KBM-7 (cell line): ENCODE measurements at regions not wholly inside any gene's neighbourhood (a gene's known extent, or its start where the extent isn't known, plus 50 kb on each side); places are given as distances from the start of the nearest gene placed in this dataset.

Experiments
- DNase-seq: peaks from one replicate; pipeline ENCODE4 v3.0.0-alpha.2; 2015
- in situ Hi-C: fragments of 300-500 bp; cut with MboI; formaldehyde crosslinking; loops from 2 replicates; pipeline ENCODE4 v1.14.3; 2020; ENCODE audit warnings: low sequenced_read_pairs, low pct_unique_long_range_greater_than_20kb, mixed read lengths

DNA sequence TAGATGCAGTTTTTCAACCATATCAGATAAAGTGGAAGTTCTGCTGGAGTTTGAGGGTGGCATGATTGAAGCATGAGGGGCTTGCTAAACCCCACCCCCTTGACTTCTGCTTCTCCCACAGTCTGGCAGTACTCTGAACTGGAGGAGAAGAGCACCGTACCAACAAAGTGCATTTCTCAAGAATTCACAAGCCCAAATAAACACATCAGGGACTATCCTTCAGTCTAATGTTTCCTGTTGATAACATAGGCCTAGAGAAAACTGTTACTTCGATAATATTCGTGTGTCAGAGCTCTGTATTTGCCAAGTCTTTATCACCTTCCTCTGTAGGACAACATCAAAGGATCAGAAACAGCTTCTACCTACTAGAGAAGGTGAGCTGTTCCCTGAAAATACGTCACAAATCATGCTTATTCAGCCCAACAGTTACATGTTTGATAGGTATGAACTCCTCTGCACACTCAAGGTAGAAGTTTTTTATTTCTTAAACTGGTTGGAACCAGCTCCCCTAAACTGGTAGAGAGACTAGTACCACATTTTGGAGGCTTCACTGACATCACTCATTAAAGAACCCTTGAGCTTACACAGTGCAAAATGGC lies 117.8 kb upstream of the PRNP start:
- no peak for DNase-seq
- in situ Hi-C loops, result no loop called here

- in situ Hi-C loops, result no loop called here
- DNase-seq, result peak; percentile 21
Observed at GRCh38 chr20:4567170-4567569, 119.1 kb upstream of the PRNP start.

GRCh38 chr20:4563534-4563933 lies 122.7 kb upstream of the PRNP start:
- in situ Hi-C loops, result no loop called here
- DNase-seq, result peak; percentile 35

GRCh38 chr20:4563031-4563430 lies 123.2 kb upstream of the PRNP start:
- no peak for DNase-seq
- in situ Hi-C loops, result no loop called here

DNA sequence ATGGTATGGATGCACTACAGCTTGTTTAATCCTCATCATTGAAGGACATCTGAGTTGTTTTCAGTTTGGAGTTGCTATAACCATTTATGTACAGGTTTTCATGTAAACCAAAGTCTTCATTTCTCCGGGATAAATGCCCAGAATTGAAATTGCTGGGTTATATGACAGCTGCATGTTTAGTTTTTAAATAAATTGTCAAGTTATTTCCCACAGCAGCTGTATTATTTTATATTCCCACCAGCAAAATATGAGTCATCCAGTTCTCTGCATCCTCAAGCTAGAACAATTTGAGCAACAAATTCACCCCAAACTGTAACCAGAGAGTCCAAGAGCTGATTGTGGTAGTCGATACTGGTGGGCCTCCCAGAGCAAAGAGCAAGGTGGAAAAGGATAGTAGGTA lies 125.6 kb upstream of the PRNP start:
- no peak for DNase-seq
- in situ Hi-C loops, result no loop called here

DNA sequence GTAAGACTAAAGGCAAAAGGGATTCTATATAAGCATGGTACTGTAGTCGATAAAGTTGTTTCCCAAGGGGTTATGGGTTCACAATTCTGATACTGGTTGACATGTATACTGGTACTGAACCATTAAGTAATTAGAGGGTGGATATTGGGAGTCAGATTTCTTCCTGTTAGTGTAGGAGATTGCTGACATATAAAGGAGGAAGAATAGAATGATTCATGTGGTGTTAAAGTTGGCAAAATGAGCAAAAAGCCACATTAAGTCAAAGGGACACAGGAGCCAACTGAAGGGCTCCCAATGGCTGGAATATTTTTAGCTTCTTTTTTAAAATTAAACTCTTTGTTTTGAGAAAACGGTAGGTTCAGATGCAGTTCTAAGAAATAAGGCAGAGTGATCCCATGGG lies 126.3 kb upstream of the PRNP start:
- in situ Hi-C loops, result no loop called here
- no peak for DNase-seq

DNA sequence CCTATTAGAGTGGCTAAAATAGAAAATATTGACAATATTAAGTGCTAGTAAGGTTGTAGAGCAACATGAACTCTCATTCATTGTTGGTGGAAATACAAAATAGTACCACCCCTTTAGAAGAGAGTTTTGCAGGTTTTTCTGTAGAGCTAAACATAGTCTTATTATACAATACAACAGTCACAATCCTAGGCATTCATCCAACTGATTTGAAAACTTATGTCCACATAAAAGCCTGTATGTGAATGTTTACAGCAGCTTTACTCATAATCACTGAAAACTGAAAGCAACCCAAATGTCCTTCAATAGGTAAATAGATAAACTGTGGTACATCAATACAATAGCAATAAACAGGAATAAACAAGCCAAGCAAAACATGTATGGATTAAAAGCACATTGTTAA lies 127.2 kb upstream of the PRNP start:
- DNase-seq, result no peak
- in situ Hi-C loops, result no loop called here

- in situ Hi-C loops, result no loop called here
- DNase-seq, result no peak
Observed at GRCh38 chr20:4556781-4557180, 129.5 kb upstream of the PRNP start.

DNA sequence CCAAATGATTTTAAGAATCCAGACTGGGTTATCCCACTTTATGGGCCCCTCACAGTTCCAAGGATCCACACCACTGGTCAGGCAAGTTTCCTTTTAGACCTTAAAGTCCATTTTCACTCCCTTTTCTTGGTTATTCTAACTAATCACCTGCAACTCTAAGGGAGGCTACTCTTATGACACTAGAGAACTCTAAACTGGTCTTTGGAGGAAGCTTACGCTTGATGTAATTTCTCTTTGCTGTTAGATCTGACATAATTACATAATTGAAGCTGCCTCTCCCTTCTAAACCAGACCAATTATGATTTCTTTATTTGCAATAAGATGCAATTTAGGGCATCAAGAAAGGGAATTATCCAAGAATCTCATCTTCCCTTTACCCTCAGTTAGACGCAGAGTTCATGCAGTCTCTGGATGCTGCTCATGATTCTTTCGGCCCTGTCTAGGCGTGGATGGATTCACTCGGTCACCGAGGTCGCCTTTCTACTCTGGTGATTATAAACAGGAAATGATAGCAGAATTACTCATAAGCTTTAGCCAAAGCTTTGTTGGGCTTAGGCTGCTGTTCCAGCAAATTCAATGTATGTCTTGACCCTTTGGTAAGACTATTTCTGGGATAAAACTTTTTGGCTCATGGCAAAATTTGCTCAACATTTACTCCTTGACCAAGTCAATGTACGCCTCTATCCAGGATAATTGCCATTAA lies 130.9 kb upstream of the PRNP start:
- in situ Hi-C loops, result no loop called here
- no peak for DNase-seq

- in situ Hi-C loops, result no loop called here
- no peak for DNase-seq
Observed at GRCh38 chr20:4554346-4554745, 131.9 kb upstream of the PRNP start.

DNA sequence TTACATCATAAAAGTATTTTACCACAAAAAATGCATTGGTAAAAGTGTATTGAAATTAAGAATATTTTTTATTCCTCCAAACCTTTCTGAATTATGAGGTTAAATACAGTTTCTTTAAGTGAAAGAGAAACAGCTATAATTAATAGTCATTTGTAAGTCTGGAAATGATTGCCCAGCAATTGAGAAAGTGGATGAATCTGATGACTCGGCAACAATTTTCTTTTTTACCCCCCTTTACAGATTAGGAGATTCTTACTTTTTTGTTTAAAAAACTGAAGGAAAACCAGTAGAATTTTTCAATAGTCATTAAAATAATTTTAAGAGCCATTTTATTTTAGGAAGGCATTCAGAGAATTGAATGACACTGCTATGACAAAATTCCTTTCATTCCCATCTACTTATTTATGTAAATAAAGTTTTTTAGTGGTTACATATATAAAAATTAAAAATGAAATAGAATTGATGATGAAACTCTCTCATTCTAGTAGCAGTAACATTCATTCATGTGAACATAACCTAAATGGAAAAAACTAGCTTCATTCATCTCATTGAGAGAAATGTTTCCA lies 134.1 kb upstream of the PRNP start:
- no peak for DNase-seq
- in situ Hi-C loops, result no loop called here

DNA sequence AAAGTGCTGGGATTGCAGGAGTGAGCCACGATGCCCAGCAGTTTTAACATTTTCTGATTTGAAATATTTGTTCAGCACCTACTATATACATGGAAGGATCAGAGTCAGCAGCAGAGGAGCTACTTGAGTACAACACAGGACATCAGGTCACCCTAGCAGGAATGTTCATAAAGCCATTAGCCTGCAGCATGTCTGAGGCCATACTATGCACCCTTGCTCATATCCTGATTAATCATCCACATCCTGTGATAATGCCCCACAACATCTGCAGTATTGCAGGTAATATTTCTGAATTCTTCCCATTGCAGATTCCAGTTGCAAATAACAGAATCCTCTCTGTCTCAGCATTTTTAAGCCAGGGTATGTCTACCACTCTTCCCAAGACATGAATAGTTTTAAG lies 135.5 kb upstream of the PRNP start:
- no peak for DNase-seq
- in situ Hi-C loops, result no loop called here

- in situ Hi-C loops, result no loop called here
- no peak for DNase-seq
Observed at GRCh38 chr20:4549711-4550259, 136.5 kb upstream of the PRNP start.

DNA sequence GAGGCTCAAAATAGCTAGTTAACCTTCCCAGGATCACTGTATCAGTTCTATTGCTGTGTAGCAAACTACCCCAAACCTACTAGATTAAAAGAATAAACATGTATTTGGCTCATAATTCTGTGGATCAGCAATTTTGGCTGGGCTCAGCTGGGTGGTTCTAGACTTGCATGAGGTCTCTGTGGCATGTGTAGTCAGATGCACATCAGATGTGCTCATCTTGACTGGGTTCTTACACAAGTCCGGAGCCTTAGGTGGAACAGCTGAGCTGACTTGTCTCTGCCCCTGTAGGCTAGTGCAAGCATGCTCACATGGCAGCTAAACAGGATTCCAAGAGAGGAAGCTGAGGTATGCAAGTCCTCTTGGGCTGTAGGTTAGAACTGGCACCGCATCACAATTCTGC lies 137.7 kb upstream of the PRNP start:
- in situ Hi-C loops, result no loop called here
- DNase-seq, result no peak

DNA sequence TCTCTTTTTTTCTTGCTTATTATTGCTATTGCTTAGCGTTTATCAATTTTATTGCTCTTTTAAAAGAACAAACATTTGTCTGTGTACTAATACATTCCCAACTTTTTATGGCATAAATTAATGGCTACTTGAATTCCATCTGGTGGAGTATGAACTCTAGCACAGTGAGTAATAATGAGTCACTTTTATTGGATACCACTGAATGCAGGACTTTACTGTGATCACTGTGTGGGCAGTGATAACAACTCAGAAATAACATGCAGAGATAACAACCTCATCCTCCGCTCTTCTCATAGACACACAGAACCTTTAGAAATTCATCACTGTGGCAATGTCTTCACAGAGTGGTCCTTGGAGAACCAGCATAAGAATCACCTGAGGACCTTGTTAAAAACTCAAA lies 139.5 kb upstream of the PRNP start:
- in situ Hi-C loops, result no loop called here
- DNase-seq, result no peak

GRCh38 chr20:4546342-4546741 lies 139.9 kb upstream of the PRNP start:
- DNase-seq, result no peak
- in situ Hi-C loops, result no loop called here

- DNase-seq, result no peak
- in situ Hi-C loops, result no loop called here
Observed at GRCh38 chr20:4545526-4545925, 140.7 kb upstream of the PRNP start.

DNA sequence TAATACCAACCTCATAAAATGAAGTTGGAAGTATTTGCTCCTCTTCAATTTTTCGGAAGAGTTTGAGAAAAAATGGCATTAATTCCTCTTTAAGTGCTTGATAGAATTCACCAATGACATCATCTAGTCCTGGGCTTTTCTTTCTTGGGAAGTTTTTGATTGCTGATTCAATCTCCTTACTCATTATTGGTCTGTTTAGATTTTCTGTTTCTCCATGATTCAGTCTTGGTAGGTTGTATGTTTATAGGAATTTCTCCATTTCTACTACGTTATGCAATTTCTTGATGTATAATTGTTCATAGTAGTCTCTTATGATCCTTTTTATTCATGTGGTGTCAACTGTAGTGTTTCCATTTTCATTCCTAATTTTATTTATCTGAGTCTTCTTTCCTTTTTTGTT lies 141.5 kb upstream of the PRNP start:
- in situ Hi-C loops, result no loop called here
- no peak for DNase-seq

GRCh38 chr20:4542270-4542669 lies 144.0 kb upstream of the PRNP start:
- no peak for DNase-seq
- in situ Hi-C loops, result no loop called here

DNA sequence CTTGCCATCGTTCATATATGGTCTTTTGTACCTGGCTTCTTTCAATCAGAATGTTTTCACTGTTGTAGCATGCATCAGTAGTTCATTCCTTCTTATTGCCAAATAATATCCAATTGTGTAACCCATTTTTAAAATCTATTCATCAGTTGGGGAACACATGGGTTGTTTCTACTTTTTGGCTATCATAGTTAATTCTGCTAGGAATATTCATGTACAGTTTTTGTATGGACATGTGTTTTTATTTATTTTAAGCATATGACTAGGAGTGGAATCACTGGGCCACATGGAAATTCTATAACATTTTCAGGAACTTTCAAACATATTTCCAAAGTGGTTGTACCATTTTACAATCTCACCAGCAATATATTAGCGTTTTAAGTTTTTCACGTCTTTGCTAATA lies 151.9 kb upstream of the PRNP start:
- no peak for DNase-seq
- in situ Hi-C loops, result no loop called here
